Right lobe of liver (tissue), 4 donors: ENCODE measurements at regions not wholly inside any gene's neighbourhood (a gene's known extent, or its start where the extent isn't known, plus 50 kb on each side); places are given as distances from the start of the nearest gene placed in this dataset.

ENCODE experiments used
- CTCF ChIP-seq, 4 donors: fragments of 200-600 bp in 3 of 4; fragments of 450-650 bp in 1 of 4; IDR thresholded peaks; one replicate each; pipeline versions ENCODE4 v1.5.1 to v1.8.0; 2016 to 2022; ENCODE audit warnings: antibody characterized with exemption in 4 of 4, mild to moderate bottlenecking in 2 of 4
- POLR2A ChIP-seq: fragments of 450-650 bp; IDR thresholded peaks from one replicate; pipeline ENCODE4 v1.6.1; 2017; ENCODE audit warnings: antibody characterized with exemption, mild to moderate bottlenecking
- donor health status: DM: no; HTN: no; CAD: no.
- donor health status: DM: no; HTN: no; CAD: no.
- donor health status: DM: no; HTN: yes; CAD: no.

DNA sequence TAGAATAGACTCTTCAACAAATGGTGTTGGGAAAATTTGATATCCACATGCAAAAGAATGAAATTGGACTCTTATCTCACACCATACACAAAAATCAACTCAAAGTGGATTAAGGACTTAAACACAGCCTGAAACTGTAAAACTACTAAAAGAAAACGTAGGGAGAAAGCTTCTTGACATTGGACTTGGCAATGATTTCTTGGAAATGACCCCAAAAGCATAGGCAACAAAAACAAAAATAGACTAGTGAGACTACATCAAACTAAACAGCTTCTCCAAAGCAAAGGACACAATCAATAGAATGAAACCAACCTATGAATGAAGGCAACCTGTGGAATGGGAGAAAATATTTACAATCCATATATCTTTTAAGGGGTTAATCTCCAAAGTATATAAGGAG is 94.7 kb upstream of the INTU start:
- TF ChIP-seq CTCF (IDR thresholded peaks at IDR 0.05) = no peak
- TF ChIP-seq POLR2A = no peak
